Spleen (tissue), 11 donors: ENCODE measurements at regions not wholly inside any gene's neighbourhood (a gene's known extent, or its start where the extent isn't known, plus 50 kb on each side); places are given as distances from the start of the nearest gene placed in this dataset.

Experiments
- DNase-seq: peaks from one replicate; pipeline ENCODE4 v3.0.0-alpha.2; 2020
- H3K27ac ChIP-seq, 8 donors: fragments of 200-600 bp; sonication (generic) in 7 of 8; 1 replicate in 4 of 8; 2 replicates in 4 of 8; pipeline versions ENCODE4 v1.5.0 to v1.8.0; 2016 to 2021; ENCODE audit warnings: inconsistent platforms in 4 of 8, mild to moderate bottlenecking in 4 of 8, moderate library complexity in 1 of 8
- H3K27me3 ChIP-seq, 7 donors: fragments of 200-600 bp; sonication (generic) in 6 of 7; replicated peaks in 1 of 7; 1 replicate in 4 of 7; 2 replicates in 3 of 7; pipeline versions ENCODE4 v1.5.0 to v1.8.0; 2016 to 2021; ENCODE audit warnings: inconsistent platforms in 3 of 7, mild to moderate bottlenecking in 1 of 7
- H3K36me3 ChIP-seq, 6 donors: fragments of 200-600 bp; sonication (generic) in 5 of 6; 1 replicate in 4 of 6; 2 replicates in 2 of 6; pipeline versions ENCODE4 v1.5.0 to v1.8.0; 2016 to 2021; ENCODE audit warnings: inconsistent platforms in 2 of 6
- H3K4me1 ChIP-seq, 6 donors: fragments of 200-600 bp; sonication (generic) in 5 of 6; 1 replicate in 3 of 6; 2 replicates in 3 of 6; pipeline versions ENCODE4 v1.5.0 to v1.8.0; 2016 to 2021; ENCODE audit warnings: inconsistent platforms in 3 of 6
- H3K4me3 ChIP-seq, 8 donors: fragments of 200-600 bp; sonication (generic) in 7 of 8; 1 replicate in 4 of 8; 2 replicates in 4 of 8; pipeline versions ENCODE4 v1.5.0 to v1.8.0; 2016 to 2021; ENCODE audit warnings: inconsistent platforms in 4 of 8, mild to moderate bottlenecking in 4 of 8, moderate library complexity in 2 of 8
- H3K9me3 ChIP-seq, 8 donors: fragments of 200-600 bp; sonication (generic) in 7 of 8; 1 replicate in 4 of 8; 2 replicates in 4 of 8; pipeline versions ENCODE4 v1.5.0 to v1.8.0; 2016 to 2021; ENCODE audit warnings: inconsistent platforms in 4 of 8
- CTCF ChIP-seq, 11 experiments: fragments of 200-600 bp in 7 of 11; fragments of 450-650 bp in 4 of 11; sonication (generic) in 4 of 11; IDR thresholded peaks in 8 of 11; conservative IDR thresholded peaks in 3 of 11; 1 replicate in 7 of 11; 2 replicates in 4 of 11; pipeline versions ENCODE4 v1.4.0 to v1.8.0; 2016 to 2021; ENCODE audit warnings: antibody characterized with exemption in 11 of 11, inconsistent platforms in 4 of 11, mild to moderate bottlenecking in 1 of 11
- POLR2A ChIP-seq, 3 donors: fragments of 450-650 bp; IDR thresholded peaks; one replicate each; pipeline ENCODE4 v1.5.1; 2017; ENCODE audit warnings: antibody characterized with exemption in 3 of 3, mild to moderate bottlenecking in 1 of 3
- POLR2AphosphoS5 ChIP-seq, 3 donors: sonication (generic); formaldehyde crosslinking; IDR thresholded peaks; one replicate each; pipeline ENCODE4 v1.5.1; 2017; ENCODE audit warnings: antibody characterized with exemption in 3 of 3
- WGBS, 5 donors: extraction: QIAGEN DNeasy Blood & Tissue Kit in 3 of 5; methylation state at CpG; one replicate each; pipeline versions ENCODE4 v1.1.5 to v1.1.7; 2013 to 2018; 5-methylcytosine and 5-hydroxymethylcytosine counted together
- intact Hi-C: fragments of 100-400 bp; cut with DNase I; formaldehyde crosslinking; loops from one replicate; pipeline ENCODE4 v1.15.0; 2023; ENCODE audit warnings: low total_unique reads
- donor health status: healthy with polysubstance abuse.
- donor health status: DM: no; HTN: no; CAD: no; lungs with moderate emphysema.
- donor health status: DM: no; HTN: no; CAD: no.
- donor health status: Bipolar disorder and iron deficiency.
- donor health status: healthy.
- donor health status: DM: no; HTN: no; CAD: no.
- donor health status: DM: yes; HTN: yes; CAD: no.

- WGBS, 5 donors: 68 to 98% (median 91%) methylated on average over 2 of the region's 2 CpGs
Measured at GRCh38 chr10:29169021-29169420, 119.8 kb upstream of the LYZL1 start.

GRCh38 chr10:29171717-29172116 lies 117.2 kb upstream of the LYZL1 start:
- H3K27me3 ChIP-seq: peaks cover 0 to 6% (median 0%) of the 10 kb centered on the region in 7 donors
- TF ChIP-seq CTCF (IDR thresholded peaks at IDR 0.05 in 8 of 11, conservative IDR thresholded peaks at IDR 0.05 in 3 of 11) (no peak), POLR2A (IDR thresholded peaks at IDR 0.05) (no peak), POLR2AphosphoS5 (IDR thresholded peaks at IDR 0.05) (no peak)
- intact Hi-C loops: no loop called here
- H3K9me3 ChIP-seq: peaks cover 0 to 50% (median 27%) of the 10 kb centered on the region in 8 donors
- DNase-seq: no peak
- no peak overlapping the region for H3K4me3 ChIP-seq
- H3K27ac ChIP-seq: no peak overlapping the region
- H3K4me1 ChIP-seq: no peaks in the 10 kb centered on the region
- 75 to 88% (median 77%) methylated on average over 9 of the region's 9 CpGs for WGBS, 5 donors
- no peaks in the 10 kb centered on the region for H3K36me3 ChIP-seq

More at GRCh38 chr10:29169021-29169420, 119.8 kb upstream of the LYZL1 start:
- H3K4me3 ChIP-seq: no peak overlapping the region
- H3K27ac ChIP-seq: no peak overlapping the region
- no peaks in the 10 kb centered on the region for H3K4me1 ChIP-seq
- TF ChIP-seq CTCF (IDR thresholded peaks at IDR 0.05 in 8 of 11, conservative IDR thresholded peaks at IDR 0.05 in 3 of 11) (no peak), POLR2AphosphoS5 (IDR thresholded peaks at IDR 0.05) (no peak), POLR2A (IDR thresholded peaks at IDR 0.05) (no peak)
- no peak for DNase-seq
- H3K9me3 ChIP-seq: peaks cover 0 to 74% (median 42%) of the 10 kb centered on the region in 8 donors
- H3K36me3 ChIP-seq: no peaks in the 10 kb centered on the region
- intact Hi-C loops: no loop called here
- no peaks in the 10 kb centered on the region for H3K27me3 ChIP-seq

- no peak for DNase-seq
- intact Hi-C loops: no loop called here
- TF ChIP-seq CTCF (IDR thresholded peaks at IDR 0.05 in 8 of 11, conservative IDR thresholded peaks at IDR 0.05 in 3 of 11): no peak
- TF ChIP-seq POLR2A (IDR thresholded peaks at IDR 0.05): no peak
- TF ChIP-seq POLR2AphosphoS5 (IDR thresholded peaks at IDR 0.05): no peak
- WGBS, 5 donors: 74 to 88% (median 85%) methylated on average over 2 of the region's 2 CpGs
- Histone ChIP-seq H3K27me3 (peaks cover 0 to 6% (median 0%) of the 10 kb centered on the region in 7 donors), H3K27ac (no peak overlapping the region), H3K9me3 (peaks cover 0 to 28% (median 17%) of the 10 kb centered on the region in 8 donors), H3K4me3 (no peak overlapping the region), H3K36me3 (no peaks in the 10 kb centered on the region), H3K4me1 (peaks cover 0 to 4% (median 0%) of the 10 kb centered on the region in 6 donors)
Measured at GRCh38 chr10:29174389-29174788, 114.5 kb upstream of the LYZL1 start.

- no peaks in the 10 kb centered on the region for H3K36me3 ChIP-seq
- intact Hi-C loops: no loop called here
- no peak for TF ChIP-seq CTCF (IDR thresholded peaks at IDR 0.05 in 8 of 11, conservative IDR thresholded peaks at IDR 0.05 in 3 of 11)
- peaks cover 0 to 6% (median 0%) of the 10 kb centered on the region in 7 donors for H3K27me3 ChIP-seq
- no peak overlapping the region for H3K27ac ChIP-seq
- H3K9me3 ChIP-seq: peaks cover 0 to 5% (median 0%) of the 10 kb centered on the region in 8 donors
- peaks cover 0 to 4% (median 0%) of the 10 kb centered on the region in 6 donors for H3K4me1 ChIP-seq
- 21 to 30% (median 28%) methylated on average over 7 of the region's 7 CpGs for WGBS, 5 donors
- H3K4me3 ChIP-seq: no peak overlapping the region
- DNase-seq: no peak
Measured at GRCh38 chr10:29176845-29177832, 111.7 kb upstream of the LYZL1 start.
